ENCODE measurements at regions not wholly inside any gene's neighbourhood (a gene's known extent, or its start where the extent isn't known, plus 50 kb on each side); places are given as distances from the start of the nearest gene placed in this dataset.

GRCh38 chr13:106182404-106182803, 353.1 kb downstream of the EFNB2 start:
- TF ChIP-seq EZH2phosphoT487 (IDR thresholded peaks at IDR 0.05; ENCODE audit: low read depth, severe bottlenecking, unreplicated experiment) (no peak), EZH2 (IDR thresholded peaks at IDR 0.05; ENCODE audit: borderline replicate concordance) (no peak), CTCF (IDR thresholded peaks at IDR 0.05; ENCODE audit: poor library complexity) (no peak)

Measured in hepatocyte (in vitro differentiated cells).